SK-N-SH treated with all-trans-retinoic acid at 6 μM for 48 hours (cell line): ENCODE measurements at regions not wholly inside any gene's neighbourhood (a gene's known extent, or its start where the extent isn't known, plus 50 kb on each side); places are given as distances from the start of the nearest gene placed in this dataset.
A peak's percentile ranks its signal among the peaks of the same experiment; 100 is the strongest.

ENCODE experiments used
- ATAC-seq: fragments of 200-7000 bp; cut with Tn5 transposase; 3 replicates; pipeline ENCODE4 v1.9.1; 2020; ENCODE audit warnings: mild to moderate bottlenecking, moderate library complexity
- ARNTL ChIP-seq: fragments of 450-650 bp; formaldehyde crosslinking; IDR thresholded peaks from 2 replicates; pipeline ENCODE4 v1.5.0; 2020; ENCODE audit warnings: low read depth, mild to moderate bottlenecking, moderate library complexity, borderline replicate concordance
- BACH2 ChIP-seq: fragments of 250-450 bp; sonication (Bioruptor Pico); IDR thresholded peaks from 2 replicates; pipeline ENCODE4 v1.9.0; 2021; ENCODE audit warnings: mild to moderate bottlenecking, borderline replicate concordance
- CSDC2 ChIP-seq: fragments of 250-450 bp; sonication (Bioruptor Pico); IDR thresholded peaks from 2 replicates; pipeline ENCODE4 v1.5.0; 2020; ENCODE audit warnings: mild to moderate bottlenecking, moderate library complexity
- CSRNP3 ChIP-seq: fragments of 250-450 bp; sonication (Bioruptor Pico); IDR thresholded peaks from 2 replicates; pipeline ENCODE4 v1.5.1; 2021; ENCODE audit warnings: mild to moderate bottlenecking, moderate library complexity
- ESRRG ChIP-seq: fragments of 250-450 bp; sonication (Bioruptor Pico); IDR thresholded peaks from 2 replicates; pipeline ENCODE4 v1.6.1; 2021; ENCODE audit warnings: mild to moderate bottlenecking
- GLIS3 ChIP-seq: fragments of 250-450 bp; sonication (Bioruptor Pico); IDR thresholded peaks from 2 replicates; pipeline ENCODE4 v1.5.0; 2020; ENCODE audit warnings: mild to moderate bottlenecking, moderate library complexity
- ISL1 ChIP-seq: fragments of 250-450 bp; sonication (Bioruptor Pico); IDR thresholded peaks from 2 replicates; pipeline ENCODE4 v2.1.2; 2022; ENCODE audit warnings: mild to moderate bottlenecking, moderate library complexity
- OSR1 ChIP-seq: fragments of 250-450 bp; sonication (Bioruptor Pico); IDR thresholded peaks from 2 replicates; pipeline ENCODE4 v1.8.0; 2022; ENCODE audit warnings: moderate library complexity, mild to moderate bottlenecking, inconsistent platforms
- PATZ1 ChIP-seq: fragments of 250-450 bp; sonication (Bioruptor Pico); IDR thresholded peaks from 2 replicates; pipeline ENCODE4 v1.8.0; 2020; ENCODE audit warnings: mild to moderate bottlenecking, moderate library complexity, borderline replicate concordance
- POU6F1 ChIP-seq: fragments of 250-450 bp; sonication (Bioruptor Pico); IDR thresholded peaks from 2 replicates; pipeline ENCODE4 v1.8.0; 2021; ENCODE audit warnings: low read depth, mild to moderate bottlenecking, moderate library complexity, borderline replicate concordance
- PPARA ChIP-seq: fragments of 250-450 bp; sonication (Bioruptor Pico); IDR thresholded peaks from 2 replicates; pipeline ENCODE4 v1.5.0; 2020; ENCODE audit warnings: mild to moderate bottlenecking, borderline replicate concordance
- SNAI2 ChIP-seq: fragments of 250-450 bp; sonication (Bioruptor Pico); IDR thresholded peaks from 2 replicates; pipeline ENCODE4 v1.5.0; 2020; ENCODE audit warnings: mild to moderate bottlenecking, moderate library complexity
- TCF4 ChIP-seq: fragments of 250-450 bp; sonication (Bioruptor Pico); IDR thresholded peaks from 2 replicates; pipeline ENCODE4 v1.8.0; 2021; ENCODE audit warnings: mild to moderate bottlenecking, moderate library complexity, borderline replicate concordance
- TOX ChIP-seq: fragments of 250-450 bp; sonication (Bioruptor Pico); IDR thresholded peaks from 2 replicates; pipeline ENCODE4 v1.8.0; 2021; ENCODE audit warnings: mild to moderate bottlenecking, moderate library complexity, borderline replicate concordance
- TSHZ2 ChIP-seq: fragments of 250-450 bp; sonication (Bioruptor Pico); IDR thresholded peaks from 2 replicates; pipeline ENCODE4 v1.5.0; 2020; ENCODE audit warnings: mild to moderate bottlenecking, moderate library complexity
- ZC3H10 ChIP-seq: fragments of 250-450 bp; sonication (Bioruptor Pico); IDR thresholded peaks from 2 replicates; pipeline ENCODE4 v1.5.1; 2021; ENCODE audit warnings: mild to moderate bottlenecking, moderate library complexity
- ZFP3 ChIP-seq: fragments of 250-450 bp; sonication (Bioruptor Pico); IDR thresholded peaks from 2 replicates; pipeline ENCODE4 v1.5.0; 2020; ENCODE audit warnings: mild to moderate bottlenecking, moderate library complexity
- ZFP30 ChIP-seq: fragments of 450-650 bp; formaldehyde crosslinking; IDR thresholded peaks from 2 replicates; pipeline ENCODE4 v1.5.0; 2022; ENCODE audit warnings: mild to moderate bottlenecking, moderate library complexity
- ZNF565 ChIP-seq: fragments of 450-650 bp; formaldehyde crosslinking; conservative IDR thresholded peaks from 2 replicates; pipeline ENCODE4 v1.5.0; 2020; ENCODE audit warnings: low read depth, mild to moderate bottlenecking, moderate library complexity
- ZNF70 ChIP-seq: fragments of 450-650 bp; formaldehyde crosslinking; IDR thresholded peaks from 2 replicates; pipeline ENCODE4 v1.5.0; 2020; ENCODE audit warnings: mild to moderate bottlenecking, moderate library complexity
- ZNF8 ChIP-seq: fragments of 450-650 bp; formaldehyde crosslinking; IDR thresholded peaks from 2 replicates; pipeline ENCODE4 v1.5.0; 2020; ENCODE audit warnings: mild to moderate bottlenecking, moderate library complexity
- TF ChIP-seq, protein P1 (sequence below): fragments of 250-450 bp; sonication (Bioruptor Pico); IDR thresholded peaks from 2 replicates; pipeline ENCODE4 v1.5.1; 2020; ENCODE audit warnings: low read depth, mild to moderate bottlenecking, moderate library complexity

GRCh38 chr9:113649054-113649453 is 185.5 kb downstream of the RGS3 start:
- TF ChIP-seq ZFP30 (CRISPR knock-in tag) (no peak), TOX (CRISPR knock-in tag) (no peak), ZNF70 (CRISPR knock-in tag) (peak; percentile 54; the same call in 1 of the 2 replicates), TCF4 (CRISPR knock-in tag) (peak; percentile 98), ZNF8 (CRISPR knock-in tag) (peak; percentile 57), ISL1 (CRISPR knock-in tag) (peak; percentile 45; the same call in 1 of the 2 replicates), TSHZ2 (CRISPR knock-in tag) (peak; percentile 89), PPARA (CRISPR knock-in tag) (peak; percentile 52; the same call in 1 of the 2 replicates), GLIS3 (CRISPR knock-in tag) (0 out of 2 replicates have a peak, but pooled peaks have one; percentile 44), POU6F1 (CRISPR knock-in tag) (no peak), ARNTL (CRISPR knock-in tag) (0 out of 2 replicates have a peak, but pooled peaks have one; percentile 11), ZFP3 (CRISPR knock-in tag) (peak; percentile 62; the same call in 1 of the 2 replicates), CSRNP3 (CRISPR knock-in tag) (no peak)
- TF ChIP-seq, protein P1, sequence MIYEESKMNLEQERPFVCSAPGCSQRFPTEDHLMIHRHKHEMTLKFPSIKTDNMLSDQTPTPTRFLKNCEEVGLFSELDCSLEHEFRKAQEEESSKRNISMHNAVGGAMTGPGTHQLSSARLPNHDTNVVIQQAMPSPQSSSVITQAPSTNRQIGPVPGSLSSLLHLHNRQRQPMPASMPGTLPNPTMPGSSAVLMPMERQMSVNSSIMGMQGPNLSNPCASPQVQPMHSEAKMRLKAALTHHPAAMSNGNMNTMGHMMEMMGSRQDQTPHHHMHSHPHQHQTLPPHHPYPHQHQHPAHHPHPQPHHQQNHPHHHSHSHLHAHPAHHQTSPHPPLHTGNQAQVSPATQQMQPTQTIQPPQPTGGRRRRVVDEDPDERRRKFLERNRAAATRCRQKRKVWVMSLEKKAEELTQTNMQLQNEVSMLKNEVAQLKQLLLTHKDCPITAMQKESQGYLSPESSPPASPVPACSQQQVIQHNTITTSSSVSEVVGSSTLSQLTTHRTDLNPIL (CRISPR knock-in tag): no peak
- ATAC-seq: peak; percentile 90

DNA sequence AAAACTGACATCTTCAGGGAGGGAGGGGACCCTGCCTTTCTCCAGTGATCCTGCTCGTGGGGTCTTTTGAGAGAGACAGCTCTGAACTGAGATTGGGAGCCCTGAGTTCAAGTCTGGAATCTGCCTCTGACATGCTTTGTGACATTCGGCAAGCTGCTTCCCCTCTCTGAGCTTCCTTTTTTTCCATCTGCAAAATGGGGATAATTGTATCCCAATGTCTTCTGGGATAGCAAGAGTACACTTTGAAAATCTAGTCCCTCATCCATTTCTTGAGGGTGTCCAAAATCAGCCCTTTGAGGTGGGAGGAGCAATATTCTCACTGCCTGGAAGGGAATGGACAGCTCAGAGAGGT is 186.3 kb downstream of the RGS3 start:
- no peak for ATAC-seq
- TF ChIP-seq ZFP3 (CRISPR knock-in tag) (no peak), GLIS3 (CRISPR knock-in tag) (no peak), OSR1 (CRISPR knock-in tag) (no peak), POU6F1 (CRISPR knock-in tag) (no peak), TOX (CRISPR knock-in tag) (no peak), PATZ1 (CRISPR knock-in tag) (no peak), TCF4 (CRISPR knock-in tag) (no peak), ZC3H10 (CRISPR knock-in tag) (no peak), BACH2 (CRISPR knock-in tag) (no peak), SNAI2 (CRISPR knock-in tag) (no peak), ZFP30 (CRISPR knock-in tag) (no peak), ESRRG (CRISPR knock-in tag) (no peak), ZNF565 (CRISPR knock-in tag) (no peak), TSHZ2 (CRISPR knock-in tag) (no peak), ARNTL (CRISPR knock-in tag) (no peak), PPARA (CRISPR knock-in tag) (no peak), ZNF8 (CRISPR knock-in tag) (no peak), ISL1 (CRISPR knock-in tag) (no peak), CSDC2 (CRISPR knock-in tag) (no peak), ZNF70 (CRISPR knock-in tag) (no peak)
- TF ChIP-seq, all 23 proteins: peak for 0
